Stimulated activated CD4-positive, alpha-beta T cell treated with anti-CD3 and anti-CD28 coated beads, Interleukin-2, amount 100 ng/mL, for 48 hours (primary cell): ENCODE measurements at regions not wholly inside any gene's neighbourhood (a gene's known extent, or its start where the extent isn't known, plus 50 kb on each side); places are given as distances from the start of the nearest gene placed in this dataset.
A peak's percentile ranks its signal among the peaks of the same experiment; 100 is the strongest.

ENCODE experiments used
- DNase-seq, 2 donors: peaks; one replicate each; pipeline ENCODE4 v3.0.0-alpha.2; 2020

- DNase-seq = no peak
Measured at GRCh38 chr6:2562721-2563451, 187.8 kb downstream of the MYLK4 start.

DNA sequence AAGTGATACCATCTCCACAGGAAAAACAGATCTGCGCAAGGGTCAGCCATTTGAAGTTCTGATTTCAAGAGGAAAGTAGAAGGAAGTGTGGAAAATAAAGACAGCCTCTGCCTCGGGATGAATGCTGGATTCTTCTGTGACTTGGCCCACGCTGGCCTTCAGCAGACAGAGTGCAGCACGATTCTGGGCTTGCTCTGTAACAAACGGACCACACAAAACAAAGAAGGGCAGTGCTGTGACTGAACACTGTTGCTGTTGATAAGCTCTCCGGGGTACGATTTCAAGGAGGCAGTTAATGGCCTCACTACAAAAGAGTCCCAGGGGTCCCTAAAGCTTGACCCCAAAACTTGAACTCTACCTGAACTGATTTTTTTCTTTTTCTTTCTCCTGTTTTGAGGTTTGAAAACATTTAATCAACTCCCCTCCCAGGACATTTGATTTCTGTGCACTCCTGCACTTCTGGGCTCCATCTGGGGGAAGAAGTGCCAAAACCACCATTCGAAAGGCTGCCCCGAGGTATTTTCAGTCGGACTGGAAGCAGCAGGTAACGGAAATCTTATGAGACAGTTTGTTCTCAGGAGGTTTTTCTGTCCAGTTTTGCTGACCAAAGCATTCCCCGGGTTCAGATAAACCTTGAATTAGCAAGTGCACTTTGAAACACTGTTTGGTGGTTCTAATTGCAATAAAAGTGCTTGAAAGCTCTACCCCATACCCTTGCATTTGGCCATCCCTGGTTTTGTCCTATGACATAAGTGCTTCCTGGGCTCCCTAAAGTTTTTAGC is 189.6 kb downstream of the MYLK4 start:
- no peak for DNase-seq

- DNase-seq = no peak
Measured at GRCh38 chr6:2560140-2560818, 190.4 kb downstream of the MYLK4 start.

DNA sequence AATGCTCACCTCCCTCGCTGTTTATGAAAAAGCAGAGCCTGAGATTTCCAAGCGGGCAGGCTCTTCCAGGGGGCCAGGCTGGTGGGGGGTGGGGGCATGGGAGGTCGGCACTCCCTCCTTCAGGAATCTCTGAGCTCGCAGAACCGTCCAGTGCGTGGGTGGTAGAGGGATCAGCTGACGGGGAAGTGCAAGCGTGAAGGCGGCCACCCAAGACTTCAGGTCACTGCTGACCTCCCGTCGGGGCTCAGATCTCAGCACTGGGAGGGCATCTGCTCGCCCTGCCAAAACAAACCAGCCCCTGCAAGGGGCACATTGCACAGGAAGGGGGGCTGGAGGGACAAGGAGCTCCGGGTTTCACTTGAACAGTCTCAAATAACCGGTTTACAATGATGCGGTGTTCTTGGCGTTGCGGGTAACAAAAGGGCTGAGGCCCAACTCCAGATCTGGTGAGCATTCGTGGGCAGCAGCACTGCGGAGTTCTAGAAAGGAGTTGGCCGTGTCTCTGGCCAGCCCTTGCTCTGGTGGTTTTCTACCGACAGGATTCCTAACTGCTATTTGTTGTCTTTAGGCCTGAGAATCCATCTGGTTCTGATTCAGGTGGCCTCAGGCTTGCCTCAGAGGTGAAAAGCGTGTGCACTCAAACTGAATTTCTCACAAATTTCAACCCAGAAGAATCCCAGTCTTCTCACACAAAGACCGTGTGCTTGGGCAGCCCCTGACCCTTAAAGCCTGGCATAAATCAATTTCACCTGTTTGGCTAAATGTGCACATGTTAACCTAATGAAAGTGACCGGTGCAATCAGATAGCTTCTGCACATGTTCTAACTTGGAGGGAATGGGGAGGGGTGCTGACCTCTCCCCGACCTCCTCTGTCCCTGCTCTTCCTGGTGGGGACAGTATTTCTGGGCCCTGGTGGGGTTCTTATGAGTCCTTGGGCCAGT is 191.6 kb downstream of the MYLK4 start:
- DNase-seq = no peak

DNA sequence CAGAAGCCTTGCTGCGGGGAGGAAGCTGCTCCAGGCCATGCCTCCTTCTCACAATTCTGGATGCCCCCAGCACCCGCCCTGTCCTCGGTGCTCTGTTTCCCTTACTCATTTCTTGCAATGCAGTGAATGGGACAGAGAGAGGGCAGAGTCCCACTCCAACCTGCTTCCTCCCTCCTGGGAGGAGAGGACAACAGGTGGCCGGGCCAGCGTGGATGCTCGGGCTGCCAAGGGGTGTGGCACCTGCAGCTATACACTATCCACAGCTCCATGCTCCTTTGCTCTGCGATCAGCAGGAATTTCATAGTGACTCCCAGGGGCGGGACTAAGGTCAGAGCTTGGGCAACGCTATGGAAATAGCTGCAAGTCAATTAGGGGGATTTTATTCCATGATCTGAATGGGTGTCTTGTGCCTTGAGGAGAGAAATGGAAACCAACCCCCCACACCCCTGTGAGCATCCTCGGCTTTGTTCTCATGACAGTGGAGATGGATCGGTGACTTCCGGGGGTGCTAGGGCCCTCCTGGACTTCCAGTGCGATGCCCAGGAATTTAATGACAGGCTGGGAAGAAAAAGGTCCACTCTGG is 192.5 kb downstream of the MYLK4 start:
- no peak for DNase-seq

DNA sequence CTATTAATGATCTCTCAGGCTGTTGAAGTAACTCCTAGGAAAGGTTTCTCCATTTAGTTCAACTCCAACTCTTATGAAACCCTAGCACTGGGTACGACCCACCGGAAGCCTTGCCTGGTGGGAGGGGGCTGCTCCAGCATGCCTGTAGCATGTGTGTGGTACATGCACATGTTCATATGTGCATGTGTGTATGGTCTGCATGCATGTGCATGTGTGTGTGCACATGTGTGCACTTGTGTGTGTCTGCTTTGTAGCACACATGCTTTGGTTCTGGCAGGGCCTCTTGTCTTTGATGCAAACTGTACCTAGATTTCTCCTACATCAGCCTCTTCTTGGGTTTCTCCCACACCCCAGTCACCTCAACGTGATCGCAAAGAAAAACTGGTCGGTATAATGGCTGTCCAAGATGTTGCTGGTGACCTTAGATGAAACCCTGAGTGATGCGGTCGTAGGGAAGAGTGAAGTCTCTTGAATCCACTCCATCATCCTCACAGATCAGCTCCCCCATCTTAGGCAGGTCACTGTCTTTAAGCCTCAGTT is 193.5 kb downstream of the MYLK4 start:
- no peak for DNase-seq

GRCh38 chr6:2556761-2557160 is 194.0 kb downstream of the MYLK4 start:
- DNase-seq = no peak

- no peak for DNase-seq
Measured at GRCh38 chr6:2554651-2555260, 196.0 kb downstream of the MYLK4 start.

DNA sequence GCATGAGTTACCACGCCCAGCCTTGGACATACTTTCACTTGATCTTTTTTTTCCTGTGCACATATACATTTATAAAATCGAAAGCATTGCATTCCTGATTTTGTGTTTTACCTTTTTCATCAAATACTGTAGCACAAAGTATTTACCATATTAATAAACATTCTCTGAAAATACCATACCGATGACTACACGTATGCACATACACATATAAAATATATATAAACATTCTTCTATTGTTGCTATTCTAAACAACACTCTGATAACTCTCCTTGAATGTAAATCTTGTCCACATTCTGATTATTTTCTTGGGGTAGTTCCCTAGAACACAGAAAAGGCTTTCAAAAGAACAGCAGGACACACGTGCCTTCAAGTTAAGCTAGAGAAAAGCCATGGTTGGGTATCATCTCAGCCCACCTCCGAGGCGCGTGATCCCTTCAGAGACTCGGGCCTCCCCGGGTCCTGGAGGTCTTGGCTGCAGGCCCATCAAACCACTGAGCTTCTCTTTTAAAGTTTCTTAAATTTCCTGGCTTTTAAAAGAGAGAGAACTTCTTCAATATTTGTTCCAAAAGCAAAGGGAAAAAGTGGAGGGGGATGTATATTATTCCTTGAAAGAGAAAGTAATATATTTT is 198.1 kb downstream of the MYLK4 start:
- no peak for DNase-seq

- no peak for DNase-seq
Measured at GRCh38 chr6:2551705-2552104, 199.0 kb downstream of the MYLK4 start.

GRCh38 chr6:2550247-2550646 is 200.5 kb downstream of the MYLK4 start:
- no peak for DNase-seq

GRCh38 chr6:2549834-2550233 is 200.9 kb downstream of the MYLK4 start:
- DNase-seq = no peak

DNA sequence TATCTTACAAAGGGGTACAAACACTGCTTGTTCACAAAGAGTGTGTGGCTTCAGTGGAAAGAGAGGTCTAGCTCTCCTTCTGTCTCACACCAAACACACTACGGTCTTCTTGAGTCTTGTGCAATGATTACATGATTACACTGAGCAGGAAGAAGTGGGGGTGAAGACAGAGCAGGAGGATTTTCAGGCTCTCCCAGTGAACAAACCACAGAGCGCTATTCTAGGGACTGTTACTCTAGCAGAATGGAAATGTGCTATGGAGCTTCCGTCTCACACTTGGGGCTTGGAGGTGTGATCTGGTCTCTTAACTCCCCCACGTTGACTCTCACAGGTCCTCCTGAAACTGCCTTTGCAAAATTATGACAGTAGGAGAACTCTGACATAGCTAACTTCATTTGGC is 203.4 kb downstream of the MYLK4 start:
- DNase-seq = no peak

DNA sequence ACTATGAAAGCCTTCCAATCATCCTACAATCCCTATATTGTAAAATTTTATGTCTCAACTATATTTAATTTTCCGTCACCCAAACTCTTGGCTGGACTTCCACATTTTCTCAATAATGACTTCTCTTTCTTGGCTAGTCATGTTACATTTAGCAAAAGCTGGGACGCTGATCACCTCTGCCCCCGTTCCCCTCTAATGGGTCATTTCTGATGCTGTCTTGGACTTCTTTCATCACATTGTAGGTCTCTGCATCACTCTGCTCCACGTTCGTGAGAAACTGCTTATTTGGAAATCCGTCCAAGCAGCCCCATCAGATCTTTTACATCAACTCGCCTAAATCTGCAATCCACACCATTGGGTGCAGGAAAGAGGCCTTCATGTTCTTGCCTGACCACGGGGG is 203.8 kb downstream of the MYLK4 start:
- DNase-seq = no peak

DNA sequence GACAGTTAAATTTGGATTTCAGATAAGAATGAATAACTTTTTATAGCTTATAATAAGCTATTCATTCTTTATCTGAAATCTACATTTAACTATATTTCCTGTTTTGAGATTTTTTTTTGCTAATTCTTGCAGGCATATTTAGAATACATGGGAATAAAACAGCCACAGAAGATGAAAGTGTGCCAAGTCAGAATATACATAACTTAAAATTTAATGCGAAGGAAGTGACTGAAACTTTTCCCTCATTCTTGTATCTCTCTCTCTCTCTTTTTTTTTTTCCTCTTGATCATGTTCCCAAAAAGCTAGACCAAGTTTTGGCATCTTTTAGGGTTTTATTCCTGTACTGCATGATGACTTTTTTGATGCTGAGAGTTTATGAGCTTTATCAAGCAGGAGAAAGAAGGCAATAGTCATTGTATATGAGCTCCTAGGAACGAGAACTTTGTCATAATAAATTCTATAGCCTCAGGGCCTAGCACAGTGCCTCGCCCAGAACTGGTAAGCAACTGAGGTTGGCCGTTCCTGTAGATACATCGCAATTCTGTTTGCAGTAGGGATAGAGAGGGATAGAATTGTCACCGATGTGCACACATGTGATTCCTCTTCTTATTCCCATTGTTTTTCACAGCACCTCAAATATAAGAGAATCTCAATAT is 205.2 kb downstream of the MYLK4 start:
- DNase-seq = no peak

- no peak for DNase-seq
Measured at GRCh38 chr6:2543321-2543720, 207.4 kb downstream of the MYLK4 start.

- peak in 1 of 2 donors; percentile 19 for DNase-seq
Measured at GRCh38 chr6:2542858-2543218, 207.9 kb downstream of the MYLK4 start.

GRCh38 chr6:2542101-2542857 is 208.4 kb downstream of the MYLK4 start:
- no peak for DNase-seq

DNA sequence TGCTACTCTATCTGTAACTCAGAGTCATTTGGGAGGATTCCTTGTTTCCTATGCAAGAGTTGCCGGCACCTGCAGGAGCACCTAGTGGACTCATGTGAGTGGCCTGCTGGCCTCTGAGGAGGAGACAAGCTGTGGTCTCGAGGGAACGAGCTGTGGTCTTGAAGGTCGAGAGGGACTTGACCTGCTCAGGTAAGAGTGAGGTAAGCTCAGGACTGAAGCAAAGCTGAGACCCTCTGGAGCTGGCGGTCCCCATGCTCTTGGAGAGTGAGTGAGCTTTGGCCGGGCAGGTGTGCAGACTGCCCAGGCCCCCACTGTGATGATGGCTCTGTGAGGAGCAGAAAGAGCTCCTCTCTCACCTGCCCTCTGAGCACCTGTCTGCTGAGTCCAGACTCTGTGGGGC is 214.3 kb downstream of the MYLK4 start:
- no peak for DNase-seq

GRCh38 chr6:2535506-2535905 is 215.2 kb downstream of the MYLK4 start:
- DNase-seq = no peak
